HCT116 (cell line): ENCODE measurements at regions not wholly inside any gene's neighbourhood (a gene's known extent, or its start where the extent isn't known, plus 50 kb on each side); places are given as distances from the start of the nearest gene placed in this dataset.

ENCODE experiments used
- ATAC-seq: fragments of 200-7000 bp; cut with Tn5 transposase; 2 replicates; pipeline ENCODE4 v1.9.1; 2020; ENCODE audit warnings: mild to moderate bottlenecking, moderate library complexity
- BruUV-seq: library from RNA; stranded (reverse); fragments of 400-500 nt; replicated peaks from 2 replicates; lab custom pipeline; 2021; lab: Mats Ljungman, UMichigan
- CTCF ChIA-PET: fragments of 300-600 bp; sonication (Branson Sonifier 250); formaldehyde crosslinking; loops from one replicate; lab custom pipeline; 2021; ENCODE audit warnings: antibody characterized with exemption; lab: Charles Lee
- POLR2A ChIA-PET: fragments of 300-600, 350-600 bp; sonication (Branson Sonifier 250); formaldehyde crosslinking; loops from one replicate; lab custom pipeline; 2021; ENCODE audit warnings: antibody characterized with exemption; lab: Charles Lee
- RAD21 ChIA-PET, 2 experiments: fragments of 300-600 bp; sonication (Branson Sonifier 250); formaldehyde crosslinking; loops; one replicate each; lab custom pipeline; 2023; ENCODE audit warnings: low total read pairs in 2 of 2; ENCODE audit not compliant: uncharacterized antibody in 2 of 2, unreplicated experiment in 2 of 2, low non-redundant PET in 1 of 2; lab: Charles Lee
- DNase-seq: peaks from one replicate; pipeline ENCODE4 v3.0.0-alpha.2; 2010; ENCODE audit warnings: low read depth, low spot score
- H2AFZ ChIP-seq: fragments of 200-600 bp; shearing (Covaris generic), sonication (generic); 2 replicates; pipeline ENCODE4 v1.6.1; 2017; ENCODE audit warnings: low read depth, mixed run types, mixed read lengths, antibody characterized with exemption, low read length; ENCODE audit not compliant: poor library complexity, severe bottlenecking
- H3K27ac ChIP-seq: 2 replicates; pipeline ENCODE4 v1.5.1; 2012; ENCODE audit warnings: low read depth, low read length
- H3K27me3 ChIP-seq: fragments of 200-600 bp; sonication (generic); 2 replicates; pipeline ENCODE4 v1.6.1; 2016; ENCODE audit warnings: mixed run types, low read length, mixed read lengths; ENCODE audit not compliant: insufficient read depth
- H3K36me3 ChIP-seq, 2 experiments: fragments of 200-500 bp in 1 of 2; fragments of 200-600 bp in 1 of 2; sonication (Bioruptor generic) in 1 of 2; sonication (generic) in 1 of 2; 2 replicates each; pipeline versions ENCODE4 v1.5.1 to v1.6.1; 2014 to 2016; ENCODE audit warnings: low read length in 2 of 2, inconsistent platforms in 1 of 2, mixed read lengths in 1 of 2, mixed run types in 1 of 2; ENCODE audit not compliant: insufficient read depth in 2 of 2, control insufficient read depth in 1 of 2
- H3K4me1 ChIP-seq, 2 experiments: fragments of 200-600 bp in 1 of 2; sonication (generic) in 1 of 2; 2 replicates each; pipeline versions ENCODE4 v1.5.1 to v1.6.1; 2012 to 2017; ENCODE audit warnings: low read length in 2 of 2, inconsistent platforms in 1 of 2, mild to moderate bottlenecking in 1 of 2, mixed read lengths in 1 of 2, mixed run types in 1 of 2, moderate library complexity in 1 of 2; ENCODE audit not compliant: insufficient read depth in 2 of 2, control insufficient read depth in 1 of 2
- H3K4me2 ChIP-seq: fragments of 200-600 bp; sonication (generic); 2 replicates; pipeline ENCODE4 v1.6.1; 2017; ENCODE audit warnings: mixed run types, low read length, mixed read lengths
- H3K4me3 ChIP-seq, 2 experiments: fragments of 200-600 bp in 1 of 2; sonication (generic) in 1 of 2; replicated peaks in 1 of 2; 2 replicates each; pipeline ENCODE4 v1.5.1; 2011 to 2016; ENCODE audit warnings: low read length in 2 of 2, control low read depth in 1 of 2, low read depth in 1 of 2, mild to moderate bottlenecking in 1 of 2, mixed read lengths in 1 of 2, mixed run types in 1 of 2
- H3K79me2 ChIP-seq: fragments of 200-600 bp; sonication (generic); 2 replicates; pipeline ENCODE4 v1.6.1; 2017; ENCODE audit warnings: mild to moderate bottlenecking, mixed run types, low read length, moderate library complexity, mixed read lengths; ENCODE audit not compliant: insufficient read depth
- H3K9ac ChIP-seq: fragments of 200-600 bp; sonication (generic); 2 replicates; pipeline ENCODE4 v1.6.1; 2016; ENCODE audit warnings: low read length, mixed read lengths
- H3K9me2 ChIP-seq: fragments of 200-600 bp; sonication (generic), shearing (Covaris generic); 2 replicates; pipeline ENCODE4 v1.6.1; 2017; ENCODE audit warnings: mixed run types, mild to moderate bottlenecking, moderate library complexity; ENCODE audit not compliant: insufficient read depth
- H3K9me3 ChIP-seq, 2 experiments: fragments of 200-500 bp in 1 of 2; fragments of 200-600 bp in 1 of 2; sonication (Bioruptor generic) in 1 of 2; sonication (generic) in 1 of 2; 2 replicates each; pipeline ENCODE4 v1.6.1; 2014 to 2017; ENCODE audit warnings: low read length in 2 of 2, mixed read lengths in 2 of 2, inconsistent platforms in 1 of 2, low read depth in 1 of 2, mild to moderate bottlenecking in 1 of 2, mixed run types in 1 of 2, moderate library complexity in 1 of 2; ENCODE audit not compliant: control insufficient read depth in 1 of 2, insufficient read depth in 1 of 2
- H4K20me1 ChIP-seq: fragments of 200-600 bp; sonication (generic), shearing (Covaris generic); 2 replicates; pipeline ENCODE4 v1.6.1; 2017; ENCODE audit warnings: mixed run types, mild to moderate bottlenecking, moderate library complexity; ENCODE audit not compliant: insufficient read depth
- CBX3 ChIP-seq: IDR thresholded peaks from 2 replicates; pipeline ENCODE4 v1.6.1; 2012; ENCODE audit warnings: low read depth
- CEBPB ChIP-seq: IDR thresholded peaks from 2 replicates; pipeline ENCODE4 v1.6.1; 2012; ENCODE audit warnings: low read depth
- EGR1 ChIP-seq: IDR thresholded peaks from 2 replicates; pipeline ENCODE4 v1.6.1; 2012; ENCODE audit warnings: low read depth
- ELF1 ChIP-seq: IDR thresholded peaks from 2 replicates; pipeline ENCODE4 v1.6.1; 2012; ENCODE audit warnings: low read depth, borderline replicate concordance
- EZH2 ChIP-seq: fragments of 200-600 bp; sonication (generic); IDR thresholded peaks from 2 replicates; pipeline ENCODE4 v1.6.1; 2017; ENCODE audit warnings: antibody characterized with exemption, mixed run types
- FOSL1 ChIP-seq: IDR thresholded peaks from 2 replicates; pipeline ENCODE4 v1.6.1; 2012; ENCODE audit warnings: low read depth
- JUND ChIP-seq: IDR thresholded peaks from 2 replicates; pipeline ENCODE4 v1.6.1; 2012
- POLR2AphosphoS5 ChIP-seq: IDR thresholded peaks from 2 replicates; pipeline ENCODE4 v1.6.1; 2011; ENCODE audit warnings: mild to moderate bottlenecking, low read depth, low read length, moderate library complexity
- RAD21 ChIP-seq: IDR thresholded peaks from 2 replicates; pipeline ENCODE4 v1.6.1; 2012; ENCODE audit warnings: low read depth, mild to moderate bottlenecking
- SIN3A ChIP-seq: IDR thresholded peaks from 2 replicates; pipeline ENCODE4 v1.6.1; 2012; ENCODE audit warnings: low read depth
- SP1 ChIP-seq: IDR thresholded peaks from 2 replicates; pipeline ENCODE4 v1.6.1; 2012; ENCODE audit warnings: low read depth
- TCF7L2 ChIP-seq: IDR thresholded peaks from 2 replicates; pipeline ENCODE4 v1.7.0; 2011; ENCODE audit warnings: borderline replicate concordance, inconsistent platforms; ENCODE audit not compliant: insufficient read depth, insufficient read length; ENCODE audit errors: extremely low read depth
- YY1 ChIP-seq: IDR thresholded peaks from 2 replicates; pipeline ENCODE4 v1.6.1; 2011; ENCODE audit warnings: low read length, low read depth, moderate library complexity, mild to moderate bottlenecking; ENCODE audit not compliant: insufficient replicate concordance; ENCODE audit errors: extremely low read depth
- ZFX ChIP-seq: fragments of 450-650 bp; IDR thresholded peaks from 2 replicates; pipeline ENCODE4 v1.6.1; 2017
- ZNF274 ChIP-seq: fragments of 200-500 bp; sonication (Bioruptor generic); IDR thresholded peaks from 2 replicates; pipeline ENCODE4 v1.6.1; 2014; ENCODE audit warnings: mild to moderate bottlenecking, low read depth, low read length, inconsistent platforms
- intact Hi-C: fragments of 100-400 bp; cut with micrococcal nuclease; formaldehyde crosslinking; loops from 2 replicates; pipeline ENCODE4 v1.10.0; 2022
- TF ChIP-seq, protein P1 (sequence below), 3 experiments: fragments of 200-600 bp in 1 of 3; sonication (generic) in 1 of 3; IDR thresholded peaks in 2 of 3; conservative IDR thresholded peaks in 1 of 3; 2 replicates each; pipeline ENCODE4 v1.5.1; 2012 to 2017; ENCODE audit warnings: low read depth in 2 of 3, low read length in 2 of 3, antibody characterized with exemption in 1 of 3, borderline replicate concordance in 1 of 3, control low read depth in 1 of 3, mild to moderate bottlenecking in 1 of 3, mixed read lengths in 1 of 3, mixed run types in 1 of 3, moderate library complexity in 1 of 3; ENCODE audit not compliant: insufficient read depth in 1 of 3
- TF ChIP-seq, protein P2 (sequence below): IDR thresholded peaks from 2 replicates; pipeline ENCODE4 v1.6.1; 2012
- TF ChIP-seq, protein P3 (sequence below): IDR thresholded peaks from 2 replicates; pipeline ENCODE4 v1.6.1; 2012; ENCODE audit warnings: low read depth
- TF ChIP-seq, protein P4 (sequence below): IDR thresholded peaks from 2 replicates; pipeline ENCODE4 v1.6.1; 2011; ENCODE audit warnings: mild to moderate bottlenecking, low read length, moderate library complexity; ENCODE audit not compliant: insufficient replicate concordance; ENCODE audit errors: extremely low read depth

DNA sequence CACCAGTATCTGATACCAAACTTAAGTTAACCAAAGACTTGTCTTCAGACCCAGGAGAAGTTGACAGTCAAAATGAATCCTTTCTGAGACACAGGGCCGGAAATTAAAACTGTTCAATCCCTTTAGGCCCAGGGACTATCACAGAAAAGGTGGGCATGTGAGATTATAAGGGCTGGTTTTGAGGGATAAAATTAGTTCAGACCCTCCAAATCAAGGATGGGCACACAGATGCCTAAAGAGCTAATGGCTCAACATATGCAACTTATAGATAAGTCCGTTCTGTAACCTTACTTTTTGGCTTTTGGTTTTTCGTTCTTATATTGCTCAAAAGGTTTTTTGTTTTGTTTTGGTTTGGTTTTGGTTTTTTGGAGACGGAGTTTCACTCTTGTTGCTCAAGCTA is 129.6 kb upstream of the ABCA1 start:
- Histone ChIP-seq H4K20me1 (no peaks in the 10 kb centered on the region), H3K4me3 (no peak overlapping the region), H3K4me2 (no peak overlapping the region), H3K27ac (no peak overlapping the region), H2AFZ (no peak overlapping the region), H3K36me3 (no peaks in the 10 kb centered on the region), H3K27me3 (no peaks in the 10 kb centered on the region), H3K9me2 (no peaks in the 10 kb centered on the region), H3K9me3 (no peaks in the 10 kb centered on the region), H3K79me2 (no peaks in the 10 kb centered on the region), H3K4me1 (peaks cover 0 to 7% of the 10 kb centered on the region in 2 experiments; a peak in 2 of 4 replicates), H3K9ac (no peak overlapping the region)
- ChIA-PET RAD21 (no interaction called here), POLR2A (no interaction called here), CTCF (no interaction called here)
- DNase-seq (no peak), ATAC-seq (no peak)
- TF ChIP-seq CEBPB (no peak), SP1 (no peak), CBX3 (no peak), POLR2AphosphoS5 (no peak), ZNF274 (no peak), ELF1 (no peak), EZH2 (no peak), FOSL1 (no peak), ZFX (no peak), JUND (no peak), RAD21 (no peak), EGR1 (no peak), YY1 (no peak), SIN3A (no peak), TCF7L2 (no peak)
- TF ChIP-seq, protein P1, sequence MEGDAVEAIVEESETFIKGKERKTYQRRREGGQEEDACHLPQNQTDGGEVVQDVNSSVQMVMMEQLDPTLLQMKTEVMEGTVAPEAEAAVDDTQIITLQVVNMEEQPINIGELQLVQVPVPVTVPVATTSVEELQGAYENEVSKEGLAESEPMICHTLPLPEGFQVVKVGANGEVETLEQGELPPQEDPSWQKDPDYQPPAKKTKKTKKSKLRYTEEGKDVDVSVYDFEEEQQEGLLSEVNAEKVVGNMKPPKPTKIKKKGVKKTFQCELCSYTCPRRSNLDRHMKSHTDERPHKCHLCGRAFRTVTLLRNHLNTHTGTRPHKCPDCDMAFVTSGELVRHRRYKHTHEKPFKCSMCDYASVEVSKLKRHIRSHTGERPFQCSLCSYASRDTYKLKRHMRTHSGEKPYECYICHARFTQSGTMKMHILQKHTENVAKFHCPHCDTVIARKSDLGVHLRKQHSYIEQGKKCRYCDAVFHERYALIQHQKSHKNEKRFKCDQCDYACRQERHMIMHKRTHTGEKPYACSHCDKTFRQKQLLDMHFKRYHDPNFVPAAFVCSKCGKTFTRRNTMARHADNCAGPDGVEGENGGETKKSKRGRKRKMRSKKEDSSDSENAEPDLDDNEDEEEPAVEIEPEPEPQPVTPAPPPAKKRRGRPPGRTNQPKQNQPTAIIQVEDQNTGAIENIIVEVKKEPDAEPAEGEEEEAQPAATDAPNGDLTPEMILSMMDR (IDR thresholded peaks at IDR 0.05 in 2 of 3, conservative IDR thresholded peaks at IDR 0.05 in 1 of 3; ENCODE audit: borderline replicate concordance in 1 of 3, insufficient read depth in 1 of 3, low read depth in 2 of 3, low read length in 2 of 3) = no peak
- TF ChIP-seq, protein P2, sequence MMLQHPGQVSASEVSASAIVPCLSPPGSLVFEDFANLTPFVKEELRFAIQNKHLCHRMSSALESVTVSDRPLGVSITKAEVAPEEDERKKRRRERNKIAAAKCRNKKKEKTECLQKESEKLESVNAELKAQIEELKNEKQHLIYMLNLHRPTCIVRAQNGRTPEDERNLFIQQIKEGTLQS = no peak
- TF ChIP-seq, protein P3, sequence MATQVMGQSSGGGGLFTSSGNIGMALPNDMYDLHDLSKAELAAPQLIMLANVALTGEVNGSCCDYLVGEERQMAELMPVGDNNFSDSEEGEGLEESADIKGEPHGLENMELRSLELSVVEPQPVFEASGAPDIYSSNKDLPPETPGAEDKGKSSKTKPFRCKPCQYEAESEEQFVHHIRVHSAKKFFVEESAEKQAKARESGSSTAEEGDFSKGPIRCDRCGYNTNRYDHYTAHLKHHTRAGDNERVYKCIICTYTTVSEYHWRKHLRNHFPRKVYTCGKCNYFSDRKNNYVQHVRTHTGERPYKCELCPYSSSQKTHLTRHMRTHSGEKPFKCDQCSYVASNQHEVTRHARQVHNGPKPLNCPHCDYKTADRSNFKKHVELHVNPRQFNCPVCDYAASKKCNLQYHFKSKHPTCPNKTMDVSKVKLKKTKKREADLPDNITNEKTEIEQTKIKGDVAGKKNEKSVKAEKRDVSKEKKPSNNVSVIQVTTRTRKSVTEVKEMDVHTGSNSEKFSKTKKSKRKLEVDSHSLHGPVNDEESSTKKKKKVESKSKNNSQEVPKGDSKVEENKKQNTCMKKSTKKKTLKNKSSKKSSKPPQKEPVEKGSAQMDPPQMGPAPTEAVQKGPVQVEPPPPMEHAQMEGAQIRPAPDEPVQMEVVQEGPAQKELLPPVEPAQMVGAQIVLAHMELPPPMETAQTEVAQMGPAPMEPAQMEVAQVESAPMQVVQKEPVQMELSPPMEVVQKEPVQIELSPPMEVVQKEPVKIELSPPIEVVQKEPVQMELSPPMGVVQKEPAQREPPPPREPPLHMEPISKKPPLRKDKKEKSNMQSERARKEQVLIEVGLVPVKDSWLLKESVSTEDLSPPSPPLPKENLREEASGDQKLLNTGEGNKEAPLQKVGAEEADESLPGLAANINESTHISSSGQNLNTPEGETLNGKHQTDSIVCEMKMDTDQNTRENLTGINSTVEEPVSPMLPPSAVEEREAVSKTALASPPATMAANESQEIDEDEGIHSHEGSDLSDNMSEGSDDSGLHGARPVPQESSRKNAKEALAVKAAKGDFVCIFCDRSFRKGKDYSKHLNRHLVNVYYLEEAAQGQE = no peak
- TF ChIP-seq, protein P4, sequence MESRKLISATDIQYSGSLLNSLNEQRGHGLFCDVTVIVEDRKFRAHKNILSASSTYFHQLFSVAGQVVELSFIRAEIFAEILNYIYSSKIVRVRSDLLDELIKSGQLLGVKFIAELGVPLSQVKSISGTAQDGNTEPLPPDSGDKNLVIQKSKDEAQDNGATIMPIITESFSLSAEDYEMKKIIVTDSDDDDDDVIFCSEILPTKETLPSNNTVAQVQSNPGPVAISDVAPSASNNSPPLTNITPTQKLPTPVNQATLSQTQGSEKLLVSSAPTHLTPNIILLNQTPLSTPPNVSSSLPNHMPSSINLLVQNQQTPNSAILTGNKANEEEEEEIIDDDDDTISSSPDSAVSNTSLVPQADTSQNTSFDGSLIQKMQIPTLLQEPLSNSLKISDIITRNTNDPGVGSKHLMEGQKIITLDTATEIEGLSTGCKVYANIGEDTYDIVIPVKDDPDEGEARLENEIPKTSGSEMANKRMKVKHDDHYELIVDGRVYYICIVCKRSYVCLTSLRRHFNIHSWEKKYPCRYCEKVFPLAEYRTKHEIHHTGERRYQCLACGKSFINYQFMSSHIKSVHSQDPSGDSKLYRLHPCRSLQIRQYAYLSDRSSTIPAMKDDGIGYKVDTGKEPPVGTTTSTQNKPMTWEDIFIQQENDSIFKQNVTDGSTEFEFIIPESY = no peak
- intact Hi-C loops = no loop called here
- BruUV-seq = no TSS peak
